ELR (cell line): ENCODE measurements at regions not wholly inside any gene's neighbourhood (a gene's known extent, or its start where the extent isn't known, plus 50 kb on each side); places are given as distances from the start of the nearest gene placed in this dataset.

ENCODE experiments used
- DNase-seq: peaks from one replicate; pipeline ENCODE4 v3.0.0-alpha.2; 2015; ENCODE audit warnings: low read depth

DNA sequence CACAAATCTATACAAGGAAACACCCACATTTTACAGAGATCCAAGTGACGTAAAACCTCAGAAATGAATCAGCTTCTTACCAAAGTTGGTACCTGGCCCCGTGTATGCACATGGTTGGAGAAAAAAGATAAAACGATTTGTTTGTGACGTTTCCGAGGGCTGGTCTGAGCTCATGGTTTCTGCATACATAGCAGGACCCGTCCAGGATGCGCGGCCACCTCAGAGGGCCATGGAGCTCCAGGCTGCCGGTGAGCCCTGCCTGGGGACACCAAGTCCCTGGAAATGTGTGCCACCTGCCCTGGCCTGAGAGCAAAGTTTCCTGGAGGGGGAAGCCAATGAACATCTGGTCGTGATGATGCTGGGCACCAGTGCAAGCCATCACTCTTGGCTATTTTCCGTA lies 402.6 kb upstream of the MKI67 start:
- DNase-seq, result no peak

DNA sequence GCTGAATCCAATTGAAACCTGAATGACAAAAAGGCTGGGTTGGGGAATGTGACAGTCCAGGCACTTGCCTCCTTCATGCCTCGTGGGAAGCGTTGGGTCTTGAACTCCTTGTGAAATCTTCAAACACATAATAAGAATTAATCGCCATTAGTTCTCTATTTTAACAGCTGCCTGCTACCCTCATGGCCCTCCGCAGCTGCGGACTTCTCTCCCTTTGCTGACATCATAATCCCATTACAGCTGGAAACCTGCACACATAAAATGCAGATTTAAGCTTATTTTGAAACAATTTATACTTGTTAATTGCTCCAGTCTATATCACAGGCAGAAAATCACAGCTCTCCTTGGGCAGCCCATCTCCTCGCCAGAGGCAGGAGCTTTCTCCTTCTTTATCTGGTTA lies 403.0 kb upstream of the MKI67 start:
- no peak for DNase-seq

DNA sequence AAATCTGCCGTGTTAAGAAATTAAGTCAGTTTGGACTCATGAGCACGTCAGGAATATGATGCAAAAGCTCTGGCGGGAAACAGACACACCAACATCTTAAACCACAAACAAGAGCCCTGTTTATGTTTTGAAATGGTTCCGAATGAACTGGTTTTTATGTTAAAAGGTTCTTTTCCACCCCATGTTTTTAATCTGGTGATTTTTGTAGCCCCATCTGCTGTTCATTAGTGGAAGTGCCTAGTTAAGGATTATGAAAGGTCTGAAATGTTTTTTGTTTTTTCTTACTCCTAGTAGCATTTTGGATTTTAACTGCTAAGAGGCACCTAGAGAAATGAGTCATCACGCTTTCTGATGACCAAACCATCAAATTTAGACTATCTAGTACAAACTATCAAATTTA lies 404.1 kb upstream of the MKI67 start:
- peak; percentile 10 for DNase-seq

DNA sequence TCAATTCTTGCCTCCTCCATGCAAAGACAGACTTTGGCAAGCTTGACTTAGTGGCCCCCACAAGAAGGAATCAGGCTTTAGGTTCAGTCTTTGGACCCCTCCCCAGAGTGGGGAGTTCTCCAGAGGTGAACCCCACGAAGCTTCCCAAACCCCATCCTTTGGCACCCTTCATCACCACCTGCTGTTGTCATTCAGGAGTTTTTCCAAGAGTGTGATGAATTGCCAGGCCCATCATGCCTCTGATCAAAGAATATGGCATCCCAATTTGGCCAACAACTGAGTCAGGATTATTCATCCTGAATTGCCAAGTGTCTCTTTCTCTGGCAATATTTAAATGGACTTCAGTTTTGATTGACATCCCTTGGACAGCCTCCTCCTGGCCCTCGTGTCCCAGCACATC lies 404.7 kb upstream of the MKI67 start:
- DNase-seq, result no peak

DNA sequence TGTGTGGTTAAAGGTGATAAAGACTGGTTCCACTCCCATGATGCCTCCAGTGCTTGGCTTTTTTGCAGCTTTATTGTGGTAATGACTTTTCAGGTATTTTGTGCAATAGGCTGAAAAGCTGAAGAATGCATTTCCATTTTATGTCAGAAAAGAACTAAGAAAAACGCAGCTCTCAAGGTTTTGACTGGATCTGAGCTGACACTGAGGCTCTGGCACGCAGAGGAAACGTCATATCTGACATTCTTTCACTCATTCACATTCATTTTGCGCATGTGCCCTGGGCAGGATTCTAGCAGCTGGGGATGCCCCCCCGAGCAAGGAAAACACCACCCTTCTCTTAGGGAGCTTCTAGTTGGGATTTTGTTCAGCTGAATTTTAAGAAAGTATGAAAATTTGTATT lies 408.5 kb upstream of the MKI67 start:
- no peak for DNase-seq

DNA sequence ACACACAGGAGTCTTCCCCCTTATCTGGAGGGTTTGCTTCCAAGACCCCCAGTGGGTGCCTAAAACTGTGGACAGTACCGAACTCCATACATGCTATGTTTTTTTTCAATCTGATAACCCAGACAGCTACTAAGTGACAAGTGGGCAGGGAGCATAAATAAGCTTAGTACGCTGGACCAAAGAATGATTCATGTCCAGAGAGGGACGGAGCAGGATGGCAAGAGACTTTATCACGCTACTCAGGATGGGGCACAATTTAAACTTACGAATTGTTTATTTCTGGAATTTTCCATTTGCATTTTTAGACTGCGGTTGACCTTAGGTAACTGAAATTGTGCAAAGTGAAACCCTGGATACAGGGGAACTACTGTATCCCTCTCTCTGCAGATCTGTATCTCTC lies 410.0 kb upstream of the MKI67 start:
- no peak for DNase-seq

DNA sequence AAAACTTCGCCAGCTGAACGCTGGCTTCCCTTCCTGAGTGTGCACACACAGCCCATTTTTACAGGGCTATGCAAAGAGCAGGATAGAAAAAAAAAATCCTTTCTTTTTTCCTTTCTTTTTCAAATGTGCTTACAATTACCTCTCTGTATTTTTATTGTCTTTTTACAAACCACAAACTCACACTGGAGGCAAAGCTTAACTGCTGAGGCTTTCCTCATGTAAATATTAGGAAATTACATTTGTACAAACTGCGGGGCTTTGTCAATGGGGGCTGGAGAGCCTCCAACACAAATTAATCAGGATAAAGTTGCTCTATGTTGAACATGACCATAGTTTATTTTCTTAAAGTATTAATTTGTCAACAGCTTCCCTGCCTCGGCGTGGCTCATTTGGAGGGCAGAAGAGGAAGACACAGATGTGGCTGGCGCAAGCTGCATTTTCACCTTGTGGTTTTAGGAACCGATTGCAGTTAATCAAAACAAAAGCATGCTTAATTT lies 411.7 kb upstream of the MKI67 start:
- DNase-seq, result no peak

DNA sequence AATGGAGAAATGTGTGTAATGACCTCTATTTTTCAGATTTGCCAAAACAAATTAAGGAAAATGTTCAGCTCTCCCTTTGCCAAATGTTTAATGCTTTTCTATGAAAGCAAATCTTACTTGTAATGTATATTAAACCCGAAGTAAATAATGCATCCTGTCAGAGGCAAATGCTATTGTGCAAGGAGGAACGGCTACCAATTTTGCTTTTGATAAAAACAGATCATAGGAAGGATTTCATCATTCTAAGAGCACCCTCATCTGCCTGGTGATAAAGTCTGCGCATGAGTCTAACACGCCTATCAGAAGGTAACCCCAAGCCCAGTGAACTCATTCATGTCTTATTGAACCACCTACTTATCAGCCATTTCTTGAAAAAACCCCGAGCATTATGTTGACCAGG lies 412.4 kb upstream of the MKI67 start:
- DNase-seq, result no peak

DNA sequence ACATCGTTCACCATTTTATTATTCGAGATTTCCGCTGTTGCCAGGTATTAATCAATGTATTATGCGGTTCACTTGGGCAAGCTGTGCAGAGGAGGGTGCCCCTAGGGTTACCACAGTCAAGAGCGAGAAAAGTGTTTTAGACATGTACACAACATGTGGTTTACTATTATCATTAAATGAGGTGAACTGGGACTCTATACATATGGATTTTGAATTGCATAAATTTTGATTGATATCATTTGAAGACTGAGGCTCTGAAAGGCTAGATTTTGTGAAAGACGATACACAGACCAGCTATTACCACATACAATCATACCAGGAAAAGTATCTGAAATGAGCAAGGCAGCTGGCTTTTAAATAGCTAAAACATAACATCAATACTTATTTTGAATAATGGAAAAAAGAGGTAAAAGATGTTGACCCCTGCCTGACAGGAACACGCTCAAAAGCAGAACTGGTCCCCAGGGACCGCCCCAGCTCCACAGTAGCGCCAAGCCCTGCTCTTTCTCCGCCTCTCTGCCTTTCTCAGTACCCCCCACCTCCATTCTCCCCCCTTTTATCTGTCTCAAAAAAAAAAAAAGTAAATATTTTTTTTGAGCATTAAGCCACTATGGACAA lies 413.4 kb upstream of the MKI67 start:
- DNase-seq, result no peak

DNA sequence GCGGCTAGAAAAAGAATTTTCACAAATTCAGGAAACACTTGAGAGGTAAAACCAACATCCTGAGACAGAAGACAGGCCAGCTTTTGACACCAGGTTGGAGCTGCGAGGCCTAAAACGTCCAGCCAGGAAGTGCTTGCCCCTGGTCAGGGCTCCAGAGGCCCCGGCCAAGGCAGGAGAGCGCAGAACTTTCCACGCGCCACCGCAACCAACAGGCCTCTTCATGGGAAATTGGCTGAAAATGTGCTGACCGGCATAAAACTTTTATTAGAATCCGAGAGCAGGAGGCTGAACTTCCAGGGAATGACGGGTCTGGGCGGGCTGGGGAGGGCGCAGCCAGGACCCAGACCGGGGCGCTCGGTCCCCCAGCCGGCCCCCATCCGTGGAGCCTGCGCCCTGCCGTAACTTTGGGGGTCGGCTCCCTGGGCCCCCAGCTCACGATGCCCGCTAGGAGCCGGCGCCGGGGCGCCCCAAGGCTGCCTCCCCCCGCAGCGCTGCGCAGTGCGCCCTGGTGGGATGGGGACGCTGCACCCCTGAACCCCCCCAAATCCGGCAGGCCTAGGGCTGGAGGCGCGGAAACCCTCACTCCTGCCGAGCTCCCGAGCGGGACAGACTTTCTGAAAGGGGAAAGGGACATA lies 414.0 kb upstream of the MKI67 start:
- no peak for DNase-seq

DNA sequence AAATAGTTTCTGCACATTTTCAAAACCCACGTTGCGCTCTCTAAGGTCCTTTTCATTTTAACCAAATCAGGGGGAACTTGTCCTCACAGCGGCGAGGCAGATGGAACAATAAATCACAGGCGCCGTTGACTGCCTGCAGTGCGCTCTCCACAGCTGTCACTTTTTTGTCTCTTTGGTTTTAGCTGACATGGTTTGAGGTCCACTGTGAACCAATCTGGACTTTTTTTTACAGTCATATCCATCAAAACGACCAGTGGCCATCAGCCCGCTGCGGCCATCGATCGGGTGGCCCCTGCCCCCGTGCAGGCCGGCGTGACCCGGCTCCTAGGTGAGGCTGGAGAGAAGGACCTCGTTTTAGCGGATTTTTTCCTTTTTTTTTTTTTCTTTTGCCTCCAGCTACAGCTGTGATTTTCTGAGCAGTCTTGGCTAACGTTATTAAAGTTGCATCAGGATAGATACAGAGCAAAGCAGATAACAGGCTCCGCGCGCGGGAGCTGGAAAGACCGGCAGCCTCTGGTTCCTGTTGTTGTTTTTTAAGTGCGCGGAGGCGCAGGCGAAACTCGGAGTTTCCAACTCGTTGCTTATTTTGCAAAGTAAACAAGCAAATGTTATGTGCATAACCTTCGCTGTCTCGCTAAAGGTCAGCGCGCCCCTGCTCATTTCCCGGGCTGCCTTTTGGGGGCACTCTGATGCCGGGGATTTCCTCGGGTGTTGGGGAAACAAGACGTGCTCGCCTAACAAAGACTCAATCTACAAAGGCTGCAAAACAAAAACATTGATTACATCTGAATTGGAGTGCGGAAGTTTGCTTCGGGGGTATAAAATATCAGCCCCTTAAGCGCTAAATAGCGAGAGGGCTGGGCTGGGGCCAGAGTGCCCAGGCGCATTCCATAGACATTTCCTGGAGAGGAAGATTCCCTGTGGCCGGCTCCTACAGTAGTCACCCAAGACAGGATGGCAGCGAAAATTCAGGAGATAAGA lies 414.8 kb upstream of the MKI67 start:
- no peak for DNase-seq

DNA sequence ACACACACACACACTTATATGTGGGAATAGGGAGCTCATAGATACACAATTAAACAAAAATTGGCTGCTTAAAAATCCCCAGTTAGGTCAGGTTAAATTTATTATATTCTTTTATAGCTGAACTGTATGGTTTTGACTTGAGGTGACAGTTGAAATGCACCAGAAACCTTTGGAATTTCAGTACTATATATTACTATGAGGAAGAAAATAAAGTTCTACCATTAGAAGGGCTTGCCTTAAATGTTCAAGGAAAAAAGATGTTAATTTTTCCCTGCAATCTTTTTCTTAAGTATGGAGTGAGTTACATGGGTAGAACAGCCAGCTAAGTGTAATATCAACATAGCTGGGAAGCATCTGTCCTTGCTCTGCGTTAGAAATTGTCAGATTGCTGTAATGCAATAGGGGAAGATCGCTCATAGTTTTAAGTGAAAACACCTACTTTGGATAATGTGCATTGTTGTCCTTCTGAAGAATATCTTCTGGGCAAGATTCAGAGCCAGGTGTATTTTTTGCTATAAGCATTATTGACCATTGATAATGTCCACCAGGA lies 415.8 kb upstream of the MKI67 start:
- DNase-seq, result no peak

DNA sequence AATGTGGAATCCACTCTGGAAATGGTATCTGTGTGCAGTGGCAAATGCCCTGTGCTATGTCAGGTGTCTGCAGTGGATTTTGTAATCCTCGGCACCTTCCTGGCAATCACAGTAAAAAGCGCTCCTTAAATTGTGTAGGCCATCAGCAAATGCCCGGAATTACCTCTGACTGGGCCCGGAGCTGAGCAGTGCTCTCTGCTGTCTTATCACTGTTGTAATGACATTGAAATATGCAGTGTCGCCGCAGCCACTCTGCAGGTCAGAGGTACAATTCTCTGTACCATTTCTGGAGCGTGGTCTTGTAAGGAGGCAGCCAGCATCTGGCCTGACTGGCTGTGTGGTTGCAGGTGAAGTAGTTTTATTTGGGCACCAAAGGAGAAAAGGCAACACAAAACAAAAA lies 416.4 kb upstream of the MKI67 start:
- DNase-seq, result no peak

DNA sequence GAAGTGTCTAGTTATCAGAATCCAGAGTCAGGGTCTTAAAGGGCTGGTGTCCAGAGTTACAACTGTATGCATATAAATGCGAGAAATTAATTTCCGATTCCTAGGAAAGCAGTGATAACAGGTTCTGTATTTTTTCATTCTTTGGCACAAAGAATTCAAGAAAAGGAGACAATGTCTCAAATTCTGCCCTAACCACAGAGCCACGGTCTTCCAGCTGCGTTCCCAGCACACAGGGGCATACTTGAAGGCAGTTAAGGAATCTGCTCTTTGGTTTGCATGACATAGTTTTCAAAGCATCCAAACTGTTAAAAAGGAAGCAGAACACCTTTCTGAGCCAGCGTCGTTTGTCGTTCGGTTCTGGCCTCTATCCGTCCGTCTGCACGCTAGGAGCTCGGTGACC lies 416.9 kb upstream of the MKI67 start:
- DNase-seq, result no peak

DNA sequence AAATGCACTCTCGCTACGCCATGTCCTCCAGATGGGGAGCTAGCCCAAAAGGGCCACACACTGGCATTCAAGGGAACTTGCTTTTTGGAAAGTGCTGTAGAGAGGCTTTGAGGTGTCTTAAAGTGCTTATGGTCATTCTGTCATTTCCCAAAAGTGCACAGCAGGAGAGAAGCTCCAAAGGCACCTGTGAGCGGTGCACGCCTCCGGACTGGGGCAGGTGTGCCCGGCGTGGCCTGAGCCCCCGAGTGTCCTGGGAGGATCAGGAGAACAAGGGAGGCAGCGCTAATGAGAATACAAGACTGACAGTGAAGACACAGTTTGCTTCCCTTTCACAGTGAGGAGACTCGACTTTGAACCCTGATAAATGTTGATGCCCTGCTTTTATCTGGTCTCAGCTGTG lies 419.0 kb upstream of the MKI67 start:
- no peak for DNase-seq

DNA sequence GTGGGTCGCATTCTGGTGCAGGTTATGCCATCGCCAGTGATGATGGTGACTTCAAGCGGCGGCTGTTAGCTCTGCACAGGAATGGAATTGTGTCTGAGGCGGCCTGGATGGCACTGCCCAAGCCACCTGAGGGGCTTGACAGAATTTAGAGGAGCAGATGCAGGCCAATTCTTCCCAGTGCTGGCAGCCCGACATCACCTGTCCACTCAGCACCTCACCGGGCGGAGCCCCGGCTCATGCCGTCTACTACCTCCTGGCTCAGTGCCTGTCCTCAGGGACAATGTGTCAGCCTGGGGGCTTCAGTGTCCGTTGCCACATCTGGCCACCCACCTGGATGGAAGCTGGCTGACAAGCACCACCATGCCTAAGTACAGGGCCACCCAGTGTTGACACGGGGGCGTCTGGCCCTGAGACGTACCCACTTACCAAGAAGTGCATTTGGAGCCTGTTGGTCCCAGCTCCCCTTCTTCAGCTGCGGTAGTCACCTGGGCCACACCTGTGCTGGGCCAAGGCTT lies 420.5 kb upstream of the MKI67 start:
- DNase-seq, result no peak

DNA sequence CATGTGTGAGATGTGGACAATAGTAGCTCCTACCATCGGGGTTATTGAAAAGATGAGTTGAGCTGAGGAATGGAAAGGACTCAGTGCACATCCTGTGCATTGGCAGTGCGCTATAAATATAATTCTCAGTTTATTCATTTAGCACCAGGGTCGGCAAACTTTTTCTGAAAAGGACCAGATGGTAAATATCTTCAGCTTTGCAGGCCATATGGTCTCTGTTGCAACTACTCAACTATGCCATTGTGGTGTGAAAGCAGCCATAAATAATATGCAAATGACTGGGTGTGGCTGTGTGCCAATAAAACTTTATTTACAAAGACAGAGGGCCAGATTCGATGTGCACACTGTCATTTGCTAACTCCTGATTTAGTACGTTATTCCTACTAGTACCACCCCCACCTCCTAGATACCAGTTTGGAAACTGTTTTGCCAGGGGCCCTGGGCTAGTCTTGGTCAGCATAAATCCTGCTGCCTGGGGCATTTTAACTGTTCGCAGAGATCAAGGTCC lies 422.9 kb upstream of the MKI67 start:
- DNase-seq, result no peak

DNA sequence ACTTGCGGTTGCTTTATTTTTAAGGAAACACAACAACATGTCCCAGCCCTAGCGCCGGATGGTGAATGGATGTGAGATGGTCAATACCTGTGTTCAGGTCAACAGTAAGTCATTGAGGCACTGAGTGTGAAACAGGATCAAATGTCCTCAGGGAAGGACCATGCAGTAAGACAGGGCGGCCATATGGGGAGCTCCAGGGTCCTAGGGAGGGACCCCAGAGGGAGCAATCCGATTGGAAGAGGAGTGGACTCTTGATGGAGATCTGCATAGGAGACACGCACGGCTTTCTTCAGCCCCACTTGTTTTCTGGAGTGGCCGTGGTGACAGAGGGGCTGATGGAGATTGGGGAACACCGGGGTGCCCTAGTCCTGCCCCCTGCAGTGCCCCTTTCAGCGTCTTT lies 423.8 kb upstream of the MKI67 start:
- no peak for DNase-seq

DNA sequence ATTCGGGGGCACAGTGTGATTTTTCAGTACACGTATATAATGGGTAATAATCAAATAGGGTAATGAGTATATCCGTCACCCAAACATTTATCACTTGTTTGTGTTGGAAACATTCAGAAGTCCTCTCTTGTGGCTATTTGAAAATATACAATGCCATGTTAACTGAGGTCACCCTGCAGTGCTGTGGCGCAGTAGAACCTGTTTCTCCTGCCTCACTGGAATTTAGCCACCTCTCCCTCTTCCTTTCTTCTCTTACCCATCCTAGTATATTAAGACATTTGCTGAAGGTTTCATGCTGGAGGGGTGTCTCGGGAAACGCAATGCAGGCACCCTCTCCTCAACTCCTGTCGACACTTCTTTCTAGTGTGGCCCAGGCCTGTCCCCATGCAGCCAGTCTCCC lies 425.3 kb upstream of the MKI67 start:
- no peak for DNase-seq

DNA sequence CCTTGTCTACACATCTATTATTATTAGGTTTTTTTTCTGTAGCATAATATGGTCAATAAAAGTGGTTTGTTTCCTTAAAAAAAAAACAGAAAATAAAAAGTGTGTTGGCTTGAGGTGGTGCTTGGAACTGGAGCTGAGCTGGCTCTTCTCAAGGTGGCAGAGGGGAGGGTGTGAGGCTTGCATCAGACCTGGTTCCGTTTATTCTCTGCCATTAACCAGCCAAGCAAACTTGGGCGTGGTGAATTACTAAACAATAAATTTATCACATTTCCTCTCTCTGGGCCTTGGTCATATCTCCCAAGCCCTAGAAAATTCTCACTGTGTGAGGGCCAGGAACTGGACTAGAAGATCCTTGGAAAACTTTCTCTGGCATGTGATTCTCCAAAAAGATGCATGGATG lies 427.5 kb upstream of the MKI67 start:
- no peak for DNase-seq

DNA sequence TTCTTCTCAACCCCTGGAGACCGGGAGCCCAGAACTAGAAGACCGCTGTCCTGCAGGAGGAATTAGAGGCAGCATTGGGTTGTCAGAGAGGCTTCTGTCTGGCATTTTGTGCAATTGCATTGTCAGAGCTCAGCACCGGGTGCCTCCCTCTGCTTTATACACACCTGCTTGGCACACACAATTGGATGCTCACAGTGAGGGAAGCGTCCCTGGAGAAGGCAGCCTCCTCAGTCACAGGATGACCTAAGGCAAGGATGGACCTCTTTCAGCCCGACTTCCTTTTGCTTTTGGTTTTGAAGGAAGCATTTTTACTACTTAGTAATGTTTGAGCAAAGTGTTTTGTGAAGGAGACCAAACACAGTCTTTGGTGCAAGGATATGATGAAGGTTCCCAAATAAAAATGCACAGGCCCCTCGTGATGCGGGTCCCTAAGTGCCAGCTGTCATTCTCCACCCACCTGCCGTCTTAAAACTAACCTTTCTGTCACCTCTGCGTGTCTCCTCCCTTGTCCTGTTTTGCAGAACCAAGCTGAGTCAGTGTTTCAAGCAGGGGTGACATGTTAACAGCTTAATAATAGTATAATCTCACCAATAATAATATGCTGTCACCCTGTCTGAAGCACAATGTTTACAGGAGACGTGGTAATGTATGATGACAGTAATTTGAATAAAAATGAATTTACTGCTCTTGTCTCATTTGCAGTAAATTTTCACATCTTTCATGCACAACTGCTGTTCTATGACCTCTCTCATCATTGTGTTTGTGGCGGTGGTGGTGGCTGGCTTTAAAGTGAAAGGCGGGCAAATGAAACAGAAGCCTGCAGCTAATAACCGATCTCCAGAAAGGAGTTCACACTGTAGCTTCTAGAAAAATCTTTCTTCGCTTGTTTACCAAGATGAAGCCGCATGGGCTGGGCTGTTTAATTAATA lies 430.2 kb upstream of the MKI67 start:
- no peak for DNase-seq
